ENCODE measurements at regions not wholly inside any gene's neighbourhood (a gene's known extent, or its start where the extent isn't known, plus 50 kb on each side); places are given as distances from the start of the nearest gene placed in this dataset.

DNA sequence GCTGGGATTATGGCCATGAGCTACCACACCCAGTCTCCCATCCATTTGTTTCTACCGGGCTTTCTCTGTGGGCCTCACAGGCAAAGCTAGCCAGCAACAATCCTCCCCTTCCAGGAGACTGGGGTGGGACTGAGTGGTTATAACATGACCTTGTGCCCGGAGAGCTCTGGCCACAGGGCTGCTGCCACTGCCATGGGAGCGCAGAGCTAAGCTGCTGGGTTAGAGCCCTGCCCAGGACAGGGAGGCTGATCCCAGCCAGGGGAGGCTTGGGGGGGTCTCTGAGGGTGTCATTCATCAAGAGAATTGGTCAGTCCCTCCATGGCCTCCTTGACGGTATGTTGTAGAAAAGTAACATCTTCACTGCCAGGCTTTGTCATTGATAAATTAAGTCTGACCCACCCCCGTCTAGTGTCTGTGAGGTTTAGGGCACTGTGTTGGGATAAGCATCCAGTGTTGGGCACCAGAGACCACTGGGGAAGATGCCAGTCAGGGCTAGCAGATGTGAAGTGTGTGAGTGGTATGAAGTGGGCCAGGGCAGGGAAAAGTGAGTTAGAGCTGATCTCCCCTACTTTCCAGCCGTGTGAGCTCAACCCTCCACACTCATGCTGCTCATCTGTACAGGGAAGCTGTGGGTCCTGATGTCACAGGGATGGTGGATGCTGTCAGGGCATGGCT is 368.4 kb upstream of the HS6ST1 start:
- no peak for DNase-seq (ENCODE audit: low read depth in 3 of 3)

DNA sequence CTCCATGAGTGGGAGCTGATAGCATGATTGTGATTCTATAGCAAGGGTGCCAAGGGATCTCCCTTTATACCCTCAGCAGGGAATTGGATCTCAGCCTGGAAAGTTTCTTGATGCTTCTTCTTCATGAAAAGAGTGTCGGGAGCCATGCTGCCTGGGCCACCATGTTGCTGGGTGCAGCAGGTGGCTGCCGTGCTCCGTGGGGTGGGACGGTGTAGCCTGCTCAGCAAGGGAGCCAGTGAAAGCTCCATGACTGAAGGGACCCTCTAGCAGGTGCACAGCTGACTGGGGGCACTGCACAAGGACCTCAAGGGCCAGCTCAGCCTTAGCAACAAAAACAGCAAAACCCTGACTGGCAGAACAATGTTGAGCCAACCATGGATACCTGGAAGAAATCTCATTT is 368.9 kb upstream of the HS6ST1 start:
- DNase-seq (ENCODE audit: low read depth in 3 of 3) = no peak

DNA sequence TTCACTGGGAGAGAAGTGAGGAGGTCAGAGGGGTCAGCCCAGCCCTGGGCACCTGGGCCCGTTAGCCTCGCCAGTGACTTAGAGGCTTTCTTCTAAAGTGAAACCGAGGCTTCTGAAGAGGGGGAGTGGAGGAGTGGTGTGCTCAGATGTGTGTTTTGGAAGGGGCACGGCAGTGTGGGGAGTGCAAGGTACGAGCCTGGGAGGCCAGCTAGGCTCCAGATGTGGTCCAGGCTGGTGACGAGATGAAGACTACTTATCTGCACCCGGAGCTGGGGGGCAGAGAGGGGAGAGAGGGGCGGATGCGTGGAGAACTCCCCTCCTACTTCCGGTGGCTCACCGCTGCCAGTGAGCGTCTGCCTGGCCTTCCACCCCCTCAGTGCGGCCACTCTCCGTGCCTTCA is 371.3 kb upstream of the HS6ST1 start:
- no peak for DNase-seq (ENCODE audit: low read depth in 3 of 3)

DNA sequence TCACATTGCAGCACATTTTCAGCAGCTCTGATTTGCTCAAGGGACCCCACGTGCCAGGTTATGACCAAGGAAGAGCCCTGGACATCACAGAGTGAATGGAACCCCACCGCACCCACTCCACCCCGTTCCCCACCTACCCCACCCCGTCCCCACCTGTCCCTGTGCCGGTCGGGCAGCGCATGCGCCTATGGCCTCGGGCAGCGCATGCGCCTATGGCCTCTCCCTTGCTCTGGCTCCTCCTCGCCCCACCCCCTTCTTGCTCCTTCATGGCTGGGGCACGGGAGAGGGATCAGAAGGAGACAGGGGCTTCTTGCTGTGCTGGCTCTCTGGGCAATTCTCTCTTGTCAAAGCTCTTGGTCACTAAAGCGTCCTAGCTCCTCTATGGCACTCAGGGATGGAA is 371.8 kb upstream of the HS6ST1 start:
- DNase-seq (ENCODE audit: low read depth in 3 of 3) = no peak

DNA sequence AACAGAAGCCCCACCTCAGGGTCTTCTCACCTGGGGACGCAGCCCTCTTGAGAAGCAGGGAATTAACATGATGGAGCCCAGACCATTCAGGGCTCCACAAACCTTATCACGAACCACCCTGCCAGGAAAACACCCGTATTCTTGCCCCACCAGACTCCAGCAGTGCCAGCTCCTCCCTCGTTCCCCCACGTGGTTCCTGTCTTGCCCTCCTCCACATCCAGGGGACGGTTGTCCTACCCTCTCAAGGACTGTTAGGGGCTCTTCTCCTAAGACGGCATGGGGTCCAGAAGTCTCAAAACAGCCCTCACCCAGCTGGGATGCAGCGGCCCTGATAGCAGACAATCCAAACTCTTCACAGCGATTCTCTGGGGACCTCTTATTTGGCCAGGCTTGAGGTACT is 372.2 kb upstream of the HS6ST1 start:
- no peak for DNase-seq (ENCODE audit: low read depth in 3 of 3)

DNA sequence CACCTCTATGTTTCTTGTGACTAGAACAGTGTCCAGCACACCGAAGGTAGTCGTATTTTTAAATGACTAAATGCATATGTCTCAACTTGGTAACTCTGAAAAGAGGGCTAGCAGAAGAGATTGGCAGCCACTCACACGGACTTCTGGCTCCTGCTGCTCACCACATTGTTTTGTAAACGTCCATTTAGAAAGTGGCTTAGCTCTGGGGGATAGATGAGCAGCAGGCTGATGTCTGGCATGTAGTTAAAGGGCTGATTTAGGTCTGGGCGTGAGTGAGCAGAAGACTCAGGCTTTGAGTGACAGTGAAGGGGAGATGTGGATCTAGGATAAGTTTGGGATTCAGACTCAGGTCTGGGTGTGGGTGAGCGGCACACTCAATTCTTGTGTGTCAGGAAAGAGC is 372.9 kb upstream of the HS6ST1 start:
- no peak for DNase-seq (ENCODE audit: low read depth in 3 of 3)

DNA sequence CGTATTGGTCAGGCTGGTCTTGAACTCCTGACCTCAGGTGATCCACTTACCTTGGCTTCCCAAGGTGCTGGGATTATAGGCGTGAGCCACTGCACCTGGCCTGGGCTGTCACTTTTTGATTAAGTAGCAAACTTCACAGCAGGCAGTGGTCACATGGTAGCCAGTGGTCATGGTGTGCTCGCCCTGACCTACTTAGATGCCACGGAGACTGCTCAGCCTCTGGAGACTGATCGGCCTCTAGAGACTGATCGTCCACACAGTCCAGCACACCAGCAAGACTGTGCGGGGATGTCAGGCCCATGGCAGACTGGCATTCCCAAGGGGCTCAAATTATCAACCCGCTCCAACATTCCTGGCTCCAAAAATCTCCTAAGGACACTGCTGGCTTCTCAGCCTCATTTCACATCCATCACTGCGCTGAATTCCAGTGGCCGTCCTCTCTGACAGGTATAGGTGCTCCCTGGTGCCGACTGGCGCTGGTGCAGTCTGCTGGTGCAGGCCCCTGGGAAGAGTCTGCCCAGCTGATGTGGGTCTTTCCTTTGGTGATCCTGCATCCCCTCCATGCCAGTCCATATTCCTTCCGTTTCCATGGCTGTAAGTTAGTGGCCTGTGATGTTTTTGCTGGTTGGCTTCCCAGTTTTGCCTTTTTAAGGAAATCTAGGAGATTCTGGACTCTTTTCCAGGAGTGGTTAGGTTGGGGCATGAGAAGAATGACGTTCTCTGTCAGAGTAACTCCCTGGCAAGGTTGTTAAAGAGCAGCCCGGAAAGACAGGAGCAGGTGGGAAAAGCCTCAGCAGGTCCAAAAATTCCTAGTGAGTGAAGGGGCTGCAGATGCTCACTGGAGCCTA is 374.5 kb upstream of the HS6ST1 start:
- DNase-seq (ENCODE audit: low read depth in 3 of 3) = no peak

DNA sequence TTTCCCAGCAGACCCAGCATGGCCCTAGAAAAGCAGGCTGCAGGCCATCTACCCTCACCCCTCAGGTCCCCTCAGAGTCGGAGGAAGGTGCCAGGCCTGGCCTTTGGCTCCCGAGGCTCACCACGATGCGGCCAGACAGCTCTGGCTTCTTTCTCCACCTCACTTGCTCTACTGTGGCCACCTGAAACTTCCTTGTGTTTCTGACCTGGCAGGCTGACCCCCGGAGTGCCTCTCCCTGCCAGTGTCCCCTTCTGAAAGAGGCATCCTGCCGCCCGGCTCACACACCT is 375.0 kb upstream of the HS6ST1 start:
- no peak for DNase-seq (ENCODE audit: low read depth in 3 of 3)

DNA sequence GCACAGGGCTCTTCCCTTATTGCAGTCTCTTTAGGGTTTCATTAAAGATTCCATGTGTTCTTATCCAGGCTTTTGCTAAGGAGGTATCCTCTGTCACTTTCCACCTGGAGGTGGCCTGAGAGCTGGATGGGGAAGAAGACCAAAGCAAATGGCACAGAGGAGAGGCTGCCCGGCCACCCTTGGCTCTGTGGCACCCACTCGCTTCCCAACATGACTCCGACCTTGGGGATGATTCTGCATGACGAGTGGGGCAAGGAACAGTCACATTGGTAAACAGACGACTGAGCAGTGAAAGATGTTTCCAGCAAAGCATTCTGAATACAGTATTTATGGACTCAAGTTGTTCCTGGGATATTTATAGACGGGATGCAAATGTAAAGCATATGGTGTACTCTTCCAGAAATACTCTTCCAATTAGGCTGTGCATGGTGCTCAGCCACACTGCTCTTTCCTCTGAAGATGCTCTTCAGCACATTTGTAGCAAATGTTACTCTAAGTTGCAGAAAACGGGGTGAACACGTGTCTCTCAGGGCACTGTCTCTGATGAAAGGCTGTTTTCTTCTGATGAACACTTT is 377.1 kb upstream of the HS6ST1 start:
- DNase-seq (ENCODE audit: low read depth in 3 of 3) = no peak

DNA sequence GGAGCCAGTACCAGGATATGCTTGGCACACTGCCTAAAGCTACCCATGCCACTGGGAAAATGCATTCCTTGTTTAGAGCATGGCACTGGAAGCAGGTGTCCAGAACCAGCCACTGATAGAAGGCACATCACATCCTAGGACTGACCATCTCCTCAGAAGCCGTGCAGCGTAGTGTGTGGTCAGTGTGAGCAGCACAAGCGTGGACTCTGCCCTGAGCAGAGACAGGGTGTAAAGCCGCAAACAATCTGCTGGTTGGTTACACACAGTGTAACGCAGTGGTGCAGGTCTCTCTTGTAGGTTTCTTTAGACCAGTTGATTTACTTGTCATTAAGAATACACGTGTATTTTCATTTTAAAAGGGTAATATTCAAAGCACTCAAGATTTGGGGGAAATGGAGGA is 377.8 kb upstream of the HS6ST1 start:
- DNase-seq (ENCODE audit: low read depth in 3 of 3) = no peak

DNA sequence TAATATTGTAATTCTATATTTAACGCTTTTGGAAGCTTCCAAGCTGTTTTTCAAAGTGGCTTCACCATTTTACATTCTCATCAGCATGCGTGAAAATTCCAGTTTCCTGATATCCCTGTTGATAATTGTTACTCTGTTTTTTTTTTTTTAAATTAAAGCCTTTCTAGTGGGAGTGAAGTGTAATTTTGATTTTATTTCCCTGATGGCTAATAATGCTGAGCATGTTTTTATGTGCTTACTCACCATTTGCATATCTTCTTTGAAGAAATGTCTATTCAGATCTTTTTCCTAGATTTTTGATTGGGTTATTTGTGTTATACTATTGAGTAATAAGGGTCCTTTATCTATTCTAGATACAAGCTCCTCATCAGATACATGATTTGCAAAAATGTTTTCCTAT is 382.8 kb upstream of the HS6ST1 start:
- no peak for DNase-seq (ENCODE audit: low read depth in 3 of 3)

DNA sequence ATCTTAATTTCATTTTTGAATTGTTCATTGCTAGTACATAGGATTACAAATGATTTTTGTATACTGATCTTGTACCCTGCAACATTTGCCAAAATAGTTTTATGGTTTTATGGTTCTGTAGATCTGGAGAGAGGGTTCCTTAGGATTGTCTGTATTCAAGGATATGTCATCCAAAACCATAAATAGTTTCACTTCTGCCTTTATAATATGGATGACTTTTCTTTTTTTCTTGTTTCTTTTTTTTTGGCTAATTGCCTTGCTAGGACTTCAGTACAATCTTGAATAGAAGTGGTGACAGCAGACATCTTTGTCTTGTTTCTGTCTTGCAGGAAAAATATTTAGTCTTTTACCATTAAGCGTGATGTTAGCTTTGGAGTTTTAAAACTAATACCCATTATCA is 383.9 kb upstream of the HS6ST1 start:
- no peak for DNase-seq (ENCODE audit: low read depth in 3 of 3)

DNA sequence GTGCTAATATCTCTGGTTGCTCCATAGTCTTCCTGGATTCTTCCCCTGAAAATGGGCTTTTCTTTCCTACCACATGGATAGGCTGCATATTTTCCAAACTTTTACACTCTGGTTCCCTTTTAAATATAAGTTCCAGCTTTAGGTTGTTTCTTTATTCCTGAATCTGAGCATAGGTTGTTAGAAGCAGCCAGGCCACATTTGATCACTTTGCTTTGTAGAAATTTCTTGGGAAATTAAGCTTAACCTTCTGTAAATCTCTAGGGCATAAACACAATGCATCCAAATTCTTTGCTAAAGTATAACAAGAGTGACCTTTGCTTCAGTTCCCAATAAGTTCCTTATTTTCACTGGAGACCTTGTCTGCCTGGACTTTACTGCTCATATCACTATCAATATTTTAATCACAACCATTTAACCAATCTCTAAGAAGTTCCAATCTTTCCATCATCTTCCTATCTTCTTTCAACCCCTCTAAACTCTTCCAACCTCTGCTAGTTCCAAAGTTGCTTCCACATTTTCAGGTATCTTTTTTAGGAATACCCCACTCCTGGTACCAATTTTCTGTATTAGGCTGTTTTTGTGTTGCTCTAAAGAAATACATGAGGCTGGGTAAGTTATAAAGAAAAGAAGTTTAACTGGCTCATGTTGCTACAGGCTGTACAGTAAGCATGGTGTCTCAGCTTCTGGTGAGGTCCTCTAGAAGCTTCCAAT is 389.6 kb upstream of the HS6ST1 start:
- no peak for DNase-seq (ENCODE audit: low read depth in 3 of 3)

DNA sequence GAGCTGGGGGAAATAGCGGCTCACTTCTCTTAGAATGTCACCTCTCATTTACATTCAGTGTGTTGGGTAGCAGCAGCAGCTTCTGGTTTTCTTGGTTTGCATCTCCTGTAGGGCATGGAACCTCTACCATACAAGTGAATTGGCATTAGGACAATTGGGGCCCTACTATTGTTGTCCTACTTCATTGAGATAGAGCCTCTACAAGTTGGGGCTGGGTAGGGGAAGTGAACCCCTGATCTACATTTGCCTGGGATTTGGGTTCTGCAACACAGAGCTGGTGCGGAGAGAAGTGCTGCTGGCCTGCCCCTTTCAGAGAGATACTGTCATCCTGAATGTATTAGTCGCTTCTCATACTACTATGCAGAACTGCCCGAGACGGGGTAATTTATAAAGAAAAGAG is 391.6 kb upstream of the HS6ST1 start:
- DNase-seq (ENCODE audit: low read depth in 3 of 3) = no peak

DNA sequence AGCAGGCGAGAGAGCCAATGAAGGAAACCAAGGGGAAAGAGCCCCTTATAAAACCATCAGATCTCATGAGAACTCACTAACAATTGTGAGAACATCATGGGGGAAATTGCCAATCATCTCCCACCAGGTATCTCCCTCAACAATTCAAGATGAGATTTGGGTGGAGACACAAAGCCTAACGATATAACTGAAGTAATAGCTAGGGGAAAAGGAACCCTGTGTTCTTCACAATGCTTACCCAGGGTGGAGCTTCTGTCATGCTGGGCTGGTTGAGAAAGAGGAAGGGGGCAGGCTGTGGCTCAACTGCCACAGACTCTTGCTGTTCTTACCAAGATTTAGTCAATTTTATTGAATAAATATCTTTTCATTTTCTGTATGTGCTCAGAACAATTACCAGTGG is 392.1 kb upstream of the HS6ST1 start:
- DNase-seq (ENCODE audit: low read depth in 3 of 3) = no peak

DNA sequence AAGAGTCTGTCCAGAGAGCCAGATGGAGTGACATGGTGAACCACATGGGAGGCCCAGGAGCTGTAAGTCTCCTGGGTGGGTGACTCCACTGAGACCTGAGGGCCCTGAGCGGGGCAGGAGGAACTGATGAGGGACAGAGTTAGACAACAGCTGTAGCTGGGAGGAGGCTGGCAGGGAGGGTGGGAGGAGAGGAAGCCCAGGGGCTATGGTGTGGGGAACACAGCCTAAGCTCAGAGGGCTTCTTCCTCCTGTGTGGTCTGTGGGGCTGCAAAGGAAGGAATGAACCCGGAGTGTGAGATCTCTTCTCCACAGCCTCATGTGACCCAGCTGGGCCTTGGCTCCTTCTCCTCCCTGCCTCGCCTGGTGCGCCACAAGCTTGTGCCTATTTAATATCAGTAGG is 395.6 kb upstream of the HS6ST1 start:
- DNase-seq (ENCODE audit: low read depth in 3 of 3) = no peak

DNA sequence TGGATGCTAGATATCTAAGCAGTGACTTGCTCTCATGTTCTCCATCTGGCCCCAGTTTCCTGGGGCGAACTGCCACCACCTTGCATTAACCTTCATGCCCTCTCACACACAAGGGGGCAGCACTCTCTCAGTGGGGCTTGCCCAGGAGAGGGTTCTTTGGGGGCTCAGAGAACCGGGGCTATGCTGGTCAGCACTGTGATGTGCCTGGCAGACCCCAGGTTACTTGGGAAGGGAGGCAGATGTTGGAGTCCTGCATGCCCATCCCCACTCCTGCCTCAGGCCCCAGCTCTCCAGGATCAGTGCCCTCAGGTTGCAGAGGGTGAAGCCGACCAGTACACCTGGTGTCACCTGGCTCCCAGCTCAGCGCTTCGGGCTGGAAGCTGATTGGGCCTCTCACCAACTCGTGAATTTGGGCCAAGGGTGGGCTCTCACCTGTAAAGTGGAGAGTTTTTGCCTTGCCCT is 396.2 kb upstream of the HS6ST1 start:
- DNase-seq (ENCODE audit: low read depth in 3 of 3) = no peak

DNA sequence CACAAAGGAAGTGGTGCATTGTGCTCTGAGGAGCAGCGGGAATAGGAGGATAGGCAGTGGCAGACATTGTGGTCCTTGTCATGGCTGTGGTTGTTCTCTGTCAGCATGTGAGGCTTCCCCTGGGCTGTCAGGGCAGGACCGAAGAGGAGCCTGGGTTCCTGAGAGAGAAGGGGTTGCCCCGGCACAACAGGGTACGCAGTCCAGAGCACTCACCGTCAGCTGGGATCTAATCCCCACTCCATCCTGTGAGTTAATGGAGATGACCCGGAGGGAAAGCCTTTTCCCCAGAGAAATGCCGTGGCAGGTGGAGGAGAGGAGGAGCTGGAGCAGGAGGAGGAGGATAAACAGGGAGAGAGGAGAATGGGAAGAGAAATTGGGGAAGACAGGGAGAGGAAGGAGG is 396.7 kb upstream of the HS6ST1 start:
- DNase-seq (ENCODE audit: low read depth in 3 of 3) = no peak

DNA sequence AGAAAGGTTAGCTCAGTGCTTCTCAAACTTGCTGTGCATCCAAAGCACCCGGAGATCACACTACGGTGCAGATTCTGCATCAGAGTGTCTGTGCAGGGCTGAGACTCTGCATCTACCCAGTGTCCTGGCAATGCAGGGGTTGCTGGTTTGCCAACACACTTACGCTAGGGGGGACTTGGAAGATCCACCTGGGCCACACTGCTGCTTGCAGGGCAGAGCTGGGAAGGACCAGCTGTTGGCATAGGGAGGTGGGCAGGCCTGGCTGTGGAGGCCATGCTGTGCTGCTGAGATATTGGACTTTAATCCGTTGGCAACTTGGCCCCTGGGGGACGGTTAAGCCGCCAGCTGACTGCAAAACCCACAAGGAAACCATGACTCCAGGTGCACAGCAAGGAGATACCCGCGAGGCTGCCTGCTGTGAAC is 397.6 kb upstream of the HS6ST1 start:
- no peak for DNase-seq (ENCODE audit: low read depth in 3 of 3)

DNA sequence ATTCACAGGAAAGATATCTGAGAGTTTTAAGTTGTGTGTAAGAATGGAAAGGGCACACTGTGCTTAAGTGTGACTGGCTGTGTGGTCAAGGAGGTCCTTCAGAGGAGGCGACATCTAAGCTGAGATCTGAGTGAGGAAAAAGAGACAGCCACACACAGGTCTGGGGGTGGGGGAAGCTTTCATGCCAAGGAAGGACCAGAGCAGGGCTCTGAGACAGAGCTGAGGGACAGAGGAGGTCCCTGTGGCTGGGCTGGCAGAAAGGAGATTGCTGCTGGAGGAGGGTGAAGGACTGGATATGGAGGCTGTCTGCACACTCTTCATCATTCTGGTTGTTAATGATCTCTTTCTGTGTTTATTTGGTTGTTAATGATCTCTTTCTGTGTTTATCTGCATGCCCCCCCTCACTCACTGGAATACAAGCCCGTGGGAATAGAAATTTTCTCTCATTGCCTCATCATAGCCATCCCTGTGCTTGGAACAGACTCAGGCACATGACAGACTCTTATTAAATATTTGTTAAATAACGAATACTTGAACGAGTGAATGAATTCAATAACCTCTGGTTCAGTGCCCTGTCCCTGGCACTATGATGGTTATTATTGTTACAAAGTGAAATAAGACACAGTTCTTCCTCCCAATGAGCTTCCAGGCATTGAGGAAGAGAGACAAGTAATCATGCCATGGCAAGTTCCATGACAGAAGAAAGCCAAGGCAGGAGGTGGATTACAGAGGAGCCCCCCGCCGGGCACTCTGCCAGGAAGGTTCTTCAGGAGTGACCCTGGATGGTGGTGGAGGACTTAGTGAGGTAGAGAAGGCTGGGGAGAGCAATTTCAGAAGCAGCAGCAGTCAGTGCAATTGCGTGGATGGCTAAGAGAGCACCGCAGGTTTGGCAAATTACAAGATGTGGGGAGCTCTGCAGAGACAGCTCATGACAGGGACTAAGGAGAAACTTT is 399.4 kb upstream of the HS6ST1 start:
- no peak for DNase-seq (ENCODE audit: low read depth in 3 of 3)
